Heart right ventricle (tissue), 16 donors: ENCODE measurements at regions not wholly inside any gene's neighbourhood (a gene's known extent, or its start where the extent isn't known, plus 50 kb on each side); places are given as distances from the start of the nearest gene placed in this dataset.
"Not testable (repeated sequence)": the region's sequence is repeated elsewhere in the genome, so short reads cannot be mapped to it uniquely, and the experiment has no call there.

Experiments
- ATAC-seq, 8 donors: fragments of 200-7000 bp; cut with Tn5 transposase; one replicate each; pipeline ENCODE4 v1.9.1; 2020; ENCODE audit warnings: mild to moderate bottlenecking in 8 of 8, moderate library complexity in 8 of 8, moderate number of reproducible peaks in 1 of 8
- DNase-seq, 2 donors: peaks; one replicate each; pipeline ENCODE4 v3.0.0-alpha.2; 2020
- H3K27ac ChIP-seq, 10 donors: fragments of 200-600 bp; sonication (generic) in 2 of 10; one replicate each; pipeline versions ENCODE4 v1.5.0 to v1.8.0; 2020 to 2022; ENCODE audit warnings: mild to moderate bottlenecking in 3 of 10
- H3K27me3 ChIP-seq, 7 donors: fragments of 200-600 bp; one replicate each; pipeline ENCODE4 v1.8.0; 2021 to 2022; ENCODE audit warnings: mild to moderate bottlenecking in 2 of 7
- H3K36me3 ChIP-seq, 9 donors: fragments of 200-600 bp; sonication (generic) in 1 of 9; one replicate each; pipeline versions ENCODE4 v1.5.0 to v1.8.0; 2020 to 2022; ENCODE audit warnings: mild to moderate bottlenecking in 2 of 9
- H3K4me1 ChIP-seq, 9 donors: fragments of 200-600 bp; sonication (generic) in 1 of 9; one replicate each; pipeline versions ENCODE4 v1.5.0 to v1.8.0; 2020 to 2022; ENCODE audit warnings: mild to moderate bottlenecking in 4 of 9
- H3K4me3 ChIP-seq, 10 donors: fragments of 200-600 bp; sonication (generic) in 2 of 10; one replicate each; pipeline versions ENCODE4 v1.5.0 to v1.8.0; 2020 to 2022; ENCODE audit warnings: mild to moderate bottlenecking in 7 of 10, moderate library complexity in 2 of 10
- H3K9me3 ChIP-seq, 11 donors: fragments of 200-600 bp in 10 of 11; sonication (generic) in 2 of 11; one replicate each; pipeline versions ENCODE4 v1.5.0 to v1.8.0; 2013 to 2022; ENCODE audit warnings: mild to moderate bottlenecking in 2 of 11, control low read depth in 1 of 11, moderate library complexity in 1 of 11
- WGBS, 2 donors: extraction: QIAGEN DNeasy Blood & Tissue Kit; methylation state at CpG; one replicate each; pipeline ENCODE4 v1.1.7; 2013; ENCODE audit warnings: inconsistent platforms in 1 of 2; 5-methylcytosine and 5-hydroxymethylcytosine counted together
- intact Hi-C, 10 donors: fragments of 100-400 bp; cut with DNase I; formaldehyde crosslinking; loops; one replicate each; pipeline versions ENCODE4 v1.11.1 to v1.14.2; 2022
- donor health status: Arrhythmogenic right ventricular cardiomyopathy.
- donor health status: ischemic (EF 13 %, LVEDD 7.1; RV severe dilation, severe dysfunction).
- donor health status: healthy with polysubstance abuse.
- donor health status: DM: no; HTN: yes; CAD: no.
- donor health status: DM: no; HTN: no; CAD: no.
- donor health status: ischemic (EF 25% LVEDD 6.9; RV normal size, moderate dysfunction).
- donor health status: ischemic (EF 25% LVEDD 5.7; RV mildly dilated, moderate dysfunction).
- donor health status: healthy.
- donor health status: DM: yes; HTN: yes; CAD: no.
- donor health status: Ischemic cardiomyopathy.
- donor health status: ischemic (EF 35%, LVEDD 5.7; RV mildly dilated, moderate dysfunction).
- donor health status: nonischemic (EF 11% LVEDD 7.7; RV severe dilation, severe dysfunction).
- donor health status: DM: yes; HTN: yes; CAD: no.
- donor health status: PGD.
- donor health status: ischemic (EF 29% LVEDD 5.4; RV normal size, mild dysfunction).
- donor health status: nonischemic (EF 23%, LVEDD 6.1; RV moderate dilation, normal function).

- no CpG with 5 or more reads among the region's 2 CpGs for WGBS, 2 donors
- H3K4me1 ChIP-seq, H3K4me3 ChIP-seq, ATAC-seq, H3K9me3 ChIP-seq, H3K27ac ChIP-seq, intact Hi-C loops, H3K36me3 ChIP-seq, H3K27me3 ChIP-seq, DNase-seq: not testable (repeated sequence)
Observed at GRCh38 chr5:176018598-176018997, 50.5 kb upstream of the THOC3 start.

GRCh38 chr5:176020852-176021251, 52.7 kb upstream of the THOC3 start:
- intact Hi-C loops, H3K4me1 ChIP-seq, ATAC-seq, DNase-seq, H3K4me3 ChIP-seq, H3K27ac ChIP-seq, H3K36me3 ChIP-seq, H3K27me3 ChIP-seq, H3K9me3 ChIP-seq: not testable (repeated sequence)
- 68 to 91% methylated on average over 1 of the region's 4 CpGs for WGBS, 2 donors

- 68 to 90% methylated on average over 3 to 4 of the region's 5 CpGs for WGBS, 2 donors
- H3K27ac ChIP-seq, H3K36me3 ChIP-seq, H3K4me1 ChIP-seq, DNase-seq, H3K9me3 ChIP-seq, ATAC-seq, intact Hi-C loops, H3K27me3 ChIP-seq, H3K4me3 ChIP-seq: not testable (repeated sequence)
Observed at GRCh38 chr5:176023535-176023934, 55.4 kb upstream of the THOC3 start.

GRCh38 chr5:176029445-176029844, 61.3 kb upstream of the THOC3 start:
- H3K27me3 ChIP-seq, H3K4me1 ChIP-seq, DNase-seq, H3K36me3 ChIP-seq, H3K4me3 ChIP-seq, H3K27ac ChIP-seq, intact Hi-C loops, H3K9me3 ChIP-seq: not testable (repeated sequence)
- ATAC-seq: peak in 1 of 8 donors; percentile 30
- WGBS, 2 donors: 90 to 98% methylated on average over 4 of the region's 7 CpGs

GRCh38 chr5:176030361-176031117, 62.4 kb upstream of the THOC3 start:
- H3K4me1 ChIP-seq, H3K9me3 ChIP-seq, H3K4me3 ChIP-seq, ATAC-seq, H3K27ac ChIP-seq, H3K27me3 ChIP-seq, DNase-seq, intact Hi-C loops, H3K36me3 ChIP-seq: not testable (repeated sequence)
- 94% methylated on average over 3 of the region's 6 CpGs; no CpG with 5 or more reads in 1 of the 2 donors for WGBS, 2 donors

GRCh38 chr5:176031118-176031510, 63.0 kb upstream of the THOC3 start:
- H3K27ac ChIP-seq, H3K27me3 ChIP-seq, ATAC-seq, DNase-seq, H3K36me3 ChIP-seq, H3K9me3 ChIP-seq, intact Hi-C loops, H3K4me3 ChIP-seq, H3K4me1 ChIP-seq: not testable (repeated sequence)
- no CpG with 5 or more reads among the region's 3 CpGs for WGBS, 2 donors

- H3K4me1 ChIP-seq, ATAC-seq, DNase-seq, H3K9me3 ChIP-seq, H3K27me3 ChIP-seq, H3K36me3 ChIP-seq, H3K4me3 ChIP-seq, H3K27ac ChIP-seq, intact Hi-C loops: not testable (repeated sequence)
- 55 to 61% methylated on average over 2 of the region's 3 CpGs for WGBS, 2 donors
Observed at GRCh38 chr5:176033186-176033585, 65.1 kb upstream of the THOC3 start.

GRCh38 chr5:176034407-176035200, 66.5 kb upstream of the THOC3 start:
- H3K27me3 ChIP-seq, H3K4me3 ChIP-seq, DNase-seq, intact Hi-C loops, H3K27ac ChIP-seq, H3K9me3 ChIP-seq, H3K4me1 ChIP-seq, H3K36me3 ChIP-seq: not testable (repeated sequence)
- WGBS, 2 donors: 85 to 89% methylated on average over 2 to 8 of the region's 15 CpGs
- peak in 2 of 8 donors; percentile 14 to 42 for ATAC-seq

- WGBS, 2 donors: 95 to 97% methylated on average over 8 to 12 of the region's 12 CpGs
- H3K4me3 ChIP-seq, H3K9me3 ChIP-seq, H3K27me3 ChIP-seq, H3K4me1 ChIP-seq, H3K36me3 ChIP-seq, intact Hi-C loops, DNase-seq, H3K27ac ChIP-seq: not testable (repeated sequence)
- ATAC-seq: peak in 1 of 8 donors; percentile 39
Observed at GRCh38 chr5:176035201-176035530, 67.1 kb upstream of the THOC3 start.

GRCh38 chr5:176035816-176036308, 67.7 kb upstream of the THOC3 start:
- H3K9me3 ChIP-seq, H3K4me1 ChIP-seq, DNase-seq, H3K4me3 ChIP-seq, H3K36me3 ChIP-seq, H3K27me3 ChIP-seq, intact Hi-C loops, H3K27ac ChIP-seq: not testable (repeated sequence)
- 92 to 94% methylated on average over 14 to 15 of the region's 16 CpGs for WGBS, 2 donors
- ATAC-seq: peak in 3 of 8 donors; percentile 23 to 63 (median 25)

- WGBS, 2 donors: 69 to 75% methylated on average over 8 to 11 of the region's 16 CpGs
- intact Hi-C loops: not testable (repeated sequence)
Observed at GRCh38 chr5:176036391-176036790, 68.3 kb upstream of the THOC3 start.

More at GRCh38 chr5:176036391-176036790, 68.3 kb upstream of the THOC3 start:
- not testable (repeated sequence) for H3K27me3 ChIP-seq, H3K4me3 ChIP-seq, DNase-seq, H3K9me3 ChIP-seq, H3K27ac ChIP-seq, H3K36me3 ChIP-seq, H3K4me1 ChIP-seq
- ATAC-seq: peak in 2 of 8 donors; percentile 11 to 33
